Thoracic aorta (tissue), 2 donors: ENCODE measurements at regions not wholly inside any gene's neighbourhood (a gene's known extent, or its start where the extent isn't known, plus 50 kb on each side); places are given as distances from the start of the nearest gene placed in this dataset.

Experiments used
- ATAC-seq: fragments of 150-250 bp; one replicate; pipeline ENCODE4 v1.8.0; 2017; ENCODE audit warnings: low read depth; ENCODE audit not compliant: insufficient number of reproducible peaks, low FRiP score
- DNase-seq: peaks from one replicate; pipeline ENCODE4 v3.0.0-alpha.2; 2020; ENCODE audit warnings: low spot score
- H3K27ac ChIP-seq, 2 donors: fragments of 200-600 bp; sonication (generic); 1 replicate in 1 of 2; 2 replicates in 1 of 2; pipeline ENCODE4 v1.5.1; 2016; ENCODE audit warnings: mild to moderate bottlenecking in 2 of 2, moderate library complexity in 2 of 2
- H3K27me3 ChIP-seq: fragments of 200-600 bp; sonication (generic); replicated peaks from 2 replicates; pipeline ENCODE4 v1.6.0; 2016; ENCODE audit warnings: mild to moderate bottlenecking; ENCODE audit not compliant: insufficient read depth
- H3K36me3 ChIP-seq: fragments of 200-600 bp; sonication (generic); one replicate; pipeline ENCODE4 v1.5.1; 2016
- H3K4me1 ChIP-seq, 2 donors: fragments of 200-600 bp; sonication (generic); 1 replicate in 1 of 2; 2 replicates in 1 of 2; pipeline versions ENCODE4 v1.5.1 to v1.6.0; 2016; ENCODE audit warnings: low read depth in 2 of 2, mild to moderate bottlenecking in 1 of 2; ENCODE audit not compliant: control insufficient read depth in 1 of 2
- H3K4me3 ChIP-seq: fragments of 200-600 bp; sonication (generic); 2 replicates; pipeline ENCODE4 v1.5.1; 2016; ENCODE audit warnings: mild to moderate bottlenecking
- H3K9me3 ChIP-seq: fragments of 200-600 bp; sonication (generic); 2 replicates; pipeline ENCODE4 v1.5.1; 2016
- CTCF ChIP-seq: fragments of 200-600 bp; sonication (generic); IDR thresholded peaks from one replicate; pipeline ENCODE4 v1.5.1; 2019; ENCODE audit warnings: antibody characterized with exemption

GRCh38 chr5:167861129-167861927 is 430.1 kb upstream of the WWC1 start:
- Histone ChIP-seq H3K36me3 (no peaks in the 10 kb centered on the region), H3K27me3 (no peaks in the 10 kb centered on the region), H3K4me1 (peaks cover 1 to 4% of the 10 kb centered on the region in 2 donors), H3K9me3 (no peaks in the 10 kb centered on the region), H3K4me3 (no peak overlapping the region), H3K27ac (no peak overlapping the region)
- ATAC-seq, result no peak
- no peak for DNase-seq
- TF ChIP-seq CTCF, result no peak

DNA sequence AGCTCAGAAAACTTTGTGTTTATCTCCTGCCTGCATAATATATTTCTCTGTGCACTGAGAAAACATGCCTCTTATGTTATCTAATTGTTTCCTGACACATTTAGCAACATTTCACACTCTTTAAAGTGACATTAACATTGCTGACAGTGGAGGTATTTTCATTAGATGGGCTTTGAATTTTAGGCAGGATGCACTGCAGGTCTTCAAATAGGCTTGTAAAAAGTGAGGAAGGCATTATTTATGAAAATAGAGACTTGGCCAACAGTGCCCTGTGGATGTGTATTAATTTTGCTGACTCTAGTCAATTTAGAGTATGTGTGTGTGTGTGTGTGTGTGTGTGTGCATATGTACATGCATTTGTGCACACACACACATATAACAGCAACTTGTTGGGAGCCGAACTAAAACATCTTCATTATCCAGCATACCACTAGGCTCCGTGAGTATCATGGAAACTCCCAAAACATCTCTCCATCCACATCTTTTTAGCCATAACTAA is 429.5 kb upstream of the WWC1 start:
- DNase-seq, result no peak
- H3K4me1 ChIP-seq, result no peaks in the 10 kb centered on the region
- H3K4me3 ChIP-seq, result no peak overlapping the region
- no peaks in the 10 kb centered on the region for H3K27me3 ChIP-seq
- H3K27ac ChIP-seq, result no peak overlapping the region
- no peaks in the 10 kb centered on the region for H3K9me3 ChIP-seq
- ATAC-seq, result no peak
- no peaks in the 10 kb centered on the region for H3K36me3 ChIP-seq
- TF ChIP-seq CTCF, result no peak

GRCh38 chr5:167863883-167864282 is 427.6 kb upstream of the WWC1 start:
- Histone ChIP-seq H3K27ac (no peak overlapping the region), H3K4me3 (no peak overlapping the region), H3K36me3 (no peaks in the 10 kb centered on the region), H3K27me3 (no peaks in the 10 kb centered on the region), H3K4me1 (no peaks in the 10 kb centered on the region), H3K9me3 (no peaks in the 10 kb centered on the region)
- DNase-seq (no peak), ATAC-seq (no peak)
- TF ChIP-seq CTCF, result no peak

- ATAC-seq (no peak), DNase-seq (no peak)
- no peaks in the 10 kb centered on the region for H3K4me1 ChIP-seq
- no peak for TF ChIP-seq CTCF
- no peak overlapping the region for H3K27ac ChIP-seq
- no peak overlapping the region for H3K4me3 ChIP-seq
- H3K9me3 ChIP-seq, result no peaks in the 10 kb centered on the region
- H3K27me3 ChIP-seq, result no peaks in the 10 kb centered on the region
- no peaks in the 10 kb centered on the region for H3K36me3 ChIP-seq
Observed at GRCh38 chr5:167864801-167865200, 426.6 kb upstream of the WWC1 start.

DNA sequence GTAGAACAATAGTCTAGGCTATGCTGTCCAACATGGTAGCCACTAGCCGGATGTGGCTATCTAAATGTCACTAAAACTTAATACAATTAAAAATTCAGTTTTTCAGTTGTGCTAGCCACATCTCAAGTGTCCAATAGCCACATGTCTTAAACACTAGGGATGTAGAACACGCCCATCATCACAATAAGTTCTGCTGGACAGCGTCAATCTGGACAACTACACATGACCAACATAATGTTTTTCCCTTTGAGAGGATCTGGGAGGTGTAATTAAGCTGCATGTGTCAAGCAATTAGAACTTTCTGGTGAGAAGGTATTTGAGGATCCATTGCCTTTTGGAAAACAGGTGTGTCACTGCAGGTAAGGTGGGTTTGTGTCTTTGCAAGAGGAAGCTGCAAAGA is 424.6 kb upstream of the WWC1 start:
- Histone ChIP-seq H3K36me3 (no peaks in the 10 kb centered on the region), H3K9me3 (no peaks in the 10 kb centered on the region), H3K4me3 (no peak overlapping the region), H3K27me3 (no peaks in the 10 kb centered on the region), H3K27ac (no peak overlapping the region), H3K4me1 (no peaks in the 10 kb centered on the region)
- ATAC-seq (no peak), DNase-seq (no peak)
- no peak for TF ChIP-seq CTCF
